ENCODE measurements at regions not wholly inside any gene's neighbourhood (a gene's known extent, or its start where the extent isn't known, plus 50 kb on each side); places are given as distances from the start of the nearest gene placed in this dataset.

GRCh38 chr1:209402697-209403096 is 180.8 kb upstream of the CAMK1G start:
- no peaks in the 10 kb centered on the region for H3K9me3 Mint-ChIP-seq (ENCODE audit: unreplicated experiment)
- no peaks in the 10 kb centered on the region for H4K20me1 ChIP-seq (ENCODE audit: insufficient read depth, low read length)
- no peak overlapping the region for H3K4me3 ChIP-seq (ENCODE audit: insufficient read depth, low read depth, low read length)
- no peaks in the 10 kb centered on the region for H3K27me3 Mint-ChIP-seq (ENCODE audit: low read depth, unreplicated experiment)
- H3K4me2 ChIP-seq (ENCODE audit: low read length): no peak overlapping the region
- H3K4me1 ChIP-seq (ENCODE audit: insufficient read depth, low read length): peaks cover 45% of the 10 kb centered on the region
- H2AFZ ChIP-seq (ENCODE audit: low read depth, low read length): no peak overlapping the region
- H3K27ac ChIP-seq (ENCODE audit: low read depth, low read length): no peak overlapping the region
- no peaks in the 10 kb centered on the region for H3K27me3 ChIP-seq (ENCODE audit: insufficient read depth, low read length)
- H3K9me3 ChIP-seq (ENCODE audit: insufficient read depth, low read depth, low read length): no peaks in the 10 kb centered on the region
- no peaks in the 10 kb centered on the region for H3K36me3 ChIP-seq (ENCODE audit: insufficient read depth, low read length)
- H3K4me1 Mint-ChIP-seq (ENCODE audit: low read depth, unreplicated experiment): peaks cover 31% of the 10 kb centered on the region
- H3K27ac Mint-ChIP-seq (ENCODE audit: unreplicated experiment): no peak overlapping the region
- H3K79me2 ChIP-seq (ENCODE audit: insufficient read depth, low read length): no peaks in the 10 kb centered on the region
- FAIRE-seq (no peak), DNase-seq (ENCODE audit: low read depth) (no peak)
- no peaks in the 10 kb centered on the region for H3K36me3 Mint-ChIP-seq (ENCODE audit: low read depth, unreplicated experiment)
- H3K4me3 Mint-ChIP-seq (ENCODE audit: unreplicated experiment): no peak overlapping the region
- TF ChIP-seq EZH2 (IDR thresholded peaks at IDR 0.05; ENCODE audit: insufficient read depth, low read length) (no peak), CTCF (IDR thresholded peaks at IDR 0.05; ENCODE audit: insufficient read depth, low read depth, low read length) (no peak)
- no peak overlapping the region for H3K9ac ChIP-seq (ENCODE audit: low read length)

GRCh38 chr1:209403921-209404320 is 179.6 kb upstream of the CAMK1G start:
- H3K9me3 Mint-ChIP-seq (ENCODE audit: unreplicated experiment): no peaks in the 10 kb centered on the region
- no peaks in the 10 kb centered on the region for H3K27me3 Mint-ChIP-seq (ENCODE audit: low read depth, unreplicated experiment)
- Histone ChIP-seq H3K79me2 (ENCODE audit: insufficient read depth, low read length) (no peaks in the 10 kb centered on the region), H3K36me3 (ENCODE audit: insufficient read depth, low read length) (no peaks in the 10 kb centered on the region), H3K4me2 (ENCODE audit: low read length) (peak overlapping the region; percentile 11), H4K20me1 (ENCODE audit: insufficient read depth, low read length) (no peaks in the 10 kb centered on the region), H3K27ac (ENCODE audit: low read depth, low read length) (no peak overlapping the region), H3K9me3 (ENCODE audit: insufficient read depth, low read depth, low read length) (no peaks in the 10 kb centered on the region), H3K4me1 (ENCODE audit: insufficient read depth, low read length) (peaks cover 38% of the 10 kb centered on the region), H3K4me3 (ENCODE audit: insufficient read depth, low read depth, low read length) (no peak overlapping the region), H2AFZ (ENCODE audit: low read depth, low read length) (no peak overlapping the region), H3K9ac (ENCODE audit: low read length) (no peak overlapping the region), H3K27me3 (ENCODE audit: insufficient read depth, low read length) (no peaks in the 10 kb centered on the region)
- TF ChIP-seq EZH2 (IDR thresholded peaks at IDR 0.05; ENCODE audit: insufficient read depth, low read length) (no peak), CTCF (IDR thresholded peaks at IDR 0.05; ENCODE audit: insufficient read depth, low read depth, low read length) (no peak)
- DNase-seq (ENCODE audit: low read depth) (no peak), FAIRE-seq (no peak)
- H3K27ac Mint-ChIP-seq (ENCODE audit: unreplicated experiment): no peak overlapping the region
- no peaks in the 10 kb centered on the region for H3K36me3 Mint-ChIP-seq (ENCODE audit: low read depth, unreplicated experiment)
- H3K4me3 Mint-ChIP-seq (ENCODE audit: unreplicated experiment): no peak overlapping the region
- H3K4me1 Mint-ChIP-seq (ENCODE audit: low read depth, unreplicated experiment): peaks cover 21% of the 10 kb centered on the region

- H3K27ac ChIP-seq (ENCODE audit: low read depth, low read length): peak overlapping the region; percentile 33
- Mint-ChIP-seq H3K27me3 (ENCODE audit: low read depth, unreplicated experiment) (no peaks in the 10 kb centered on the region), H3K36me3 (ENCODE audit: low read depth, unreplicated experiment) (no peaks in the 10 kb centered on the region), H3K9me3 (ENCODE audit: unreplicated experiment) (no peaks in the 10 kb centered on the region), H3K4me3 (ENCODE audit: unreplicated experiment) (no peak overlapping the region), H3K4me1 (ENCODE audit: low read depth, unreplicated experiment) (peaks cover 23% of the 10 kb centered on the region), H3K27ac (ENCODE audit: unreplicated experiment) (peak overlapping the region; percentile 82)
- no peaks in the 10 kb centered on the region for H3K9me3 ChIP-seq (ENCODE audit: insufficient read depth, low read depth, low read length)
- H3K4me2 ChIP-seq (ENCODE audit: low read length): peak overlapping the region; percentile 80
- H3K4me3 ChIP-seq (ENCODE audit: insufficient read depth, low read depth, low read length): no peak overlapping the region
- peaks cover 33% of the 10 kb centered on the region for H3K4me1 ChIP-seq (ENCODE audit: insufficient read depth, low read length)
- DNase-seq (ENCODE audit: low read depth): peak; percentile 57
- no peaks in the 10 kb centered on the region for H3K27me3 ChIP-seq (ENCODE audit: insufficient read depth, low read length)
- no peak overlapping the region for H2AFZ ChIP-seq (ENCODE audit: low read depth, low read length)
- FAIRE-seq: peak; percentile 29
- H4K20me1 ChIP-seq (ENCODE audit: insufficient read depth, low read length): no peaks in the 10 kb centered on the region
- H3K9ac ChIP-seq (ENCODE audit: low read length): no peak overlapping the region
- TF ChIP-seq EZH2 (IDR thresholded peaks at IDR 0.05; ENCODE audit: insufficient read depth, low read length) (no peak), CTCF (IDR thresholded peaks at IDR 0.05; ENCODE audit: insufficient read depth, low read depth, low read length) (no peak)
- H3K79me2 ChIP-seq (ENCODE audit: insufficient read depth, low read length): no peaks in the 10 kb centered on the region
- no peaks in the 10 kb centered on the region for H3K36me3 ChIP-seq (ENCODE audit: insufficient read depth, low read length)
Observed at GRCh38 chr1:209404577-209404976, 178.9 kb upstream of the CAMK1G start.
